C4-2B (cell line): ENCODE measurements at regions not wholly inside any gene's neighbourhood (a gene's known extent, or its start where the extent isn't known, plus 50 kb on each side); places are given as distances from the start of the nearest gene placed in this dataset.

ENCODE experiments used
- CTCF ChIP-seq: fragments of 450-650 bp; conservative IDR thresholded peaks from 2 replicates; pipeline ENCODE4 v1.5.1; 2017; ENCODE audit warnings: mild to moderate bottlenecking
- ZFX ChIP-seq: fragments of 450-650 bp; IDR thresholded peaks from 2 replicates; pipeline ENCODE4 v1.6.1; 2017

- TF ChIP-seq CTCF (no peak), ZFX (no peak)
These were observed 53.8 kb upstream of the APP start for GRCh38 chr21:26224366-26224765.
